ENCODE measurements at regions not wholly inside any gene's neighbourhood (a gene's known extent, or its start where the extent isn't known, plus 50 kb on each side); places are given as distances from the start of the nearest gene placed in this dataset.

- Histone ChIP-seq H3K27ac (no peak overlapping the region), H3K9me3 (peaks cover 0 to 60% (median 0%) of the 10 kb centered on the region in 3 donors), H3K27me3 (no peaks in the 10 kb centered on the region), H3K4me1 (no peaks in the 10 kb centered on the region), H3K4me3 (no peak overlapping the region), H3K36me3 (no peaks in the 10 kb centered on the region)
- WGBS, 2 donors (ENCODE audit: low coverage in 1 of 2) = 71 to 77% methylated on average over 4 of the region's 4 CpGs
- ATAC-seq = no peak
- TF ChIP-seq EP300 (IDR thresholded peaks at IDR 0.05) = no peak
- TF ChIP-seq POLR2A (IDR thresholded peaks at IDR 0.05) = no peak
- no peak for TF ChIP-seq POLR2AphosphoS5 (IDR thresholded peaks at IDR 0.05)
- TF ChIP-seq, protein P1, sequence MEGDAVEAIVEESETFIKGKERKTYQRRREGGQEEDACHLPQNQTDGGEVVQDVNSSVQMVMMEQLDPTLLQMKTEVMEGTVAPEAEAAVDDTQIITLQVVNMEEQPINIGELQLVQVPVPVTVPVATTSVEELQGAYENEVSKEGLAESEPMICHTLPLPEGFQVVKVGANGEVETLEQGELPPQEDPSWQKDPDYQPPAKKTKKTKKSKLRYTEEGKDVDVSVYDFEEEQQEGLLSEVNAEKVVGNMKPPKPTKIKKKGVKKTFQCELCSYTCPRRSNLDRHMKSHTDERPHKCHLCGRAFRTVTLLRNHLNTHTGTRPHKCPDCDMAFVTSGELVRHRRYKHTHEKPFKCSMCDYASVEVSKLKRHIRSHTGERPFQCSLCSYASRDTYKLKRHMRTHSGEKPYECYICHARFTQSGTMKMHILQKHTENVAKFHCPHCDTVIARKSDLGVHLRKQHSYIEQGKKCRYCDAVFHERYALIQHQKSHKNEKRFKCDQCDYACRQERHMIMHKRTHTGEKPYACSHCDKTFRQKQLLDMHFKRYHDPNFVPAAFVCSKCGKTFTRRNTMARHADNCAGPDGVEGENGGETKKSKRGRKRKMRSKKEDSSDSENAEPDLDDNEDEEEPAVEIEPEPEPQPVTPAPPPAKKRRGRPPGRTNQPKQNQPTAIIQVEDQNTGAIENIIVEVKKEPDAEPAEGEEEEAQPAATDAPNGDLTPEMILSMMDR (IDR thresholded peaks at IDR 0.05) = no peak
Observed at GRCh38 chr12:38016602-38017001, 300.0 kb upstream of the ALG10B start.

GRCh38 chr12:38025916-38026315 lies 290.7 kb upstream of the ALG10B start:
- Histone ChIP-seq H3K4me1 (no peaks in the 10 kb centered on the region), H3K27me3 (no peaks in the 10 kb centered on the region), H3K9me3 (peaks cover 0 to 60% (median 0%) of the 10 kb centered on the region in 3 donors), H3K36me3 (no peaks in the 10 kb centered on the region), H3K4me3 (no peak overlapping the region), H3K27ac (no peak overlapping the region)
- 38 to 50% methylated on average over 1 of the region's 1 CpG for WGBS, 2 donors (ENCODE audit: low coverage in 1 of 2)
- ATAC-seq = no peak
- TF ChIP-seq, protein P1 (IDR thresholded peaks at IDR 0.05) = no peak
- TF ChIP-seq POLR2A (IDR thresholded peaks at IDR 0.05) = no peak
- TF ChIP-seq POLR2AphosphoS5 (IDR thresholded peaks at IDR 0.05) = no peak

DNA sequence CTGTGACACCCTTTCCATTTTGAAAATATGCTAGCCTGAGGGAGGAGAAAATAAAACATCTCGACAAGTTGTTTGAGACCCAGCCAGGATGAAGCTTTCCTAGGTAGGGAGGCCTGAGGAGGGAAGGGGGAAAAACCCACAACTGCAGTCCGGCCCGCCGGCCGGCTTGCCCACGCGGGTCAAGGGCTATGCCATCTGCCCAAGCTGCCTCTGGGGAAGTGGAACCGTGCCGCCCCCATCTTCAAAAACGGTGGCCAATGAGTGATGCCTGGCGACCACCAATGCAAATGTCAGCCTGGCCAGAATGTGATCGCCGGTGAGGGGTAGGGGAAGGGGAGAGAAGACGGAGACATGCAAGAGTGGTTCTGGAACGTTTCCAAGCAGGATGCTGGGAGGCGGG lies 263.5 kb upstream of the ALG10B start:
- 7% methylated on average over 2 of the region's 16 CpGs; no CpG with 5 or more reads in 1 of the 2 donors for WGBS, 2 donors (ENCODE audit: low coverage in 1 of 2)
- H3K9me3 ChIP-seq = peaks cover 0 to 45% (median 0%) of the 10 kb centered on the region in 3 donors

GRCh38 chr12:38053655-38054464 lies 262.7 kb upstream of the ALG10B start:
- Histone ChIP-seq H3K4me3 (no peak overlapping the region), H3K4me1 (no peaks in the 10 kb centered on the region), H3K9me3 (peaks cover 0 to 45% (median 0%) of the 10 kb centered on the region in 3 donors), H3K27ac (no peak overlapping the region), H3K36me3 (no peaks in the 10 kb centered on the region), H3K27me3 (no peaks in the 10 kb centered on the region)
- 67 to 77% methylated on average over 22 to 23 of the region's 34 CpGs for WGBS, 2 donors (ENCODE audit: low coverage in 1 of 2)
- no peak for ATAC-seq
- TF ChIP-seq EP300 (IDR thresholded peaks at IDR 0.05) (no peak), POLR2AphosphoS5 (IDR thresholded peaks at IDR 0.05) (no peak), POLR2A (IDR thresholded peaks at IDR 0.05) (no peak)
- TF ChIP-seq, protein P1 (IDR thresholded peaks at IDR 0.05) = no peak

More for the DNA sequence above, 263.5 kb upstream of the ALG10B start:
- no peaks in the 10 kb centered on the region for H3K4me1 ChIP-seq
- no peaks in the 10 kb centered on the region for H3K27me3 ChIP-seq
- ATAC-seq = no peak
- H3K27ac ChIP-seq = no peak overlapping the region
- H3K4me3 ChIP-seq = no peak overlapping the region
- TF ChIP-seq EP300 (IDR thresholded peaks at IDR 0.05) = no peak
- no peak for TF ChIP-seq POLR2A (IDR thresholded peaks at IDR 0.05)
- no peak for TF ChIP-seq POLR2AphosphoS5 (IDR thresholded peaks at IDR 0.05)
- TF ChIP-seq, protein P1 (IDR thresholded peaks at IDR 0.05) = no peak
- H3K36me3 ChIP-seq = no peaks in the 10 kb centered on the region

Measured in gastroesophageal sphincter (tissue), 4 donors.